KG1 (cell line): ENCODE measurements at regions not wholly inside any gene's neighbourhood (a gene's known extent, or its start where the extent isn't known, plus 50 kb on each side); places are given as distances from the start of the nearest gene placed in this dataset.

Experiments used
- DNase-seq: peaks from one replicate; lab custom pipeline; 2025; lab: John Stamatoyannopoulos, UW

- no peak for DNase-seq
Observed at GRCh38 chr3:36269274-36269673, 111.0 kb upstream of the STAC start.

- DNase-seq, result no peak
Observed at GRCh38 chr3:36282766-36283165, 97.5 kb upstream of the STAC start.

- no peak for DNase-seq
Observed at GRCh38 chr3:36295296-36295695, 85.0 kb upstream of the STAC start.

DNA sequence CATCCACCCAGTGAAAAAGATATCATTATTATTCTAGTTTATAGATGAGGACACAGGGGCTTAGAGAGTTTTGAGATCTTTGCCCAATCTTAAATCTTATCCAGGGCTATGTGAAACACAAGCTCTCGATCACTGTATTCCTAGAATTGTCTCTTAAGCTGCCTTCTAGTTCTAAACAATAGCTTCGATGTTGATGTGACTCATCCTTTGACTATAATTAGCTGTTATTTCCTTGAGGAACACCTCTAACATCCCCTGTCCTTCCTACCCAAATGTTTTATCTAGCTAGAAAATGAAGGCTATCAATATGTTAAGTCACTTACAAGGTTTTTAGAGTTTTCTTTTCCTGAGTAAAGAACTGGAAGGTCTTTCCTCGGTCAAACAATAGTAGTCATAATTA lies 83.1 kb upstream of the STAC start:
- no peak for DNase-seq

DNA sequence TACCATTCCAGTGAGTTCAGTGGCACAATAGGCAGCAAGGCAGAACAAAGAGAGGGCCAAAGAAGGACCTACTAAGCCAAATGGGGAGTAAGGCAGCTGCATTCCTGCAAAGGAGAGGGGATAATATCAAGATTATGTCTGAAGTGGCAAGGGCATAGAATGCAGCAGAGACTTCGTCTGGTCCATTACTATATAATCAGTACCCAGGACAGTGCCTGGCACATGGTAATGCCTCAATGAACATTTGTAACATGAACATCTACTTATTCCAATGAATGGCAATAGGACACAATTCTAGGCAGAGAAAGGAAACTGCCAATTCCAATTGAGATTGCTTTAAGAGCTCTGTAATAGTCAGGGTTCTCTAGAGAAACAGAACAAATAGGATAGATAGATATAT lies 82.1 kb upstream of the STAC start:
- no peak for DNase-seq

DNA sequence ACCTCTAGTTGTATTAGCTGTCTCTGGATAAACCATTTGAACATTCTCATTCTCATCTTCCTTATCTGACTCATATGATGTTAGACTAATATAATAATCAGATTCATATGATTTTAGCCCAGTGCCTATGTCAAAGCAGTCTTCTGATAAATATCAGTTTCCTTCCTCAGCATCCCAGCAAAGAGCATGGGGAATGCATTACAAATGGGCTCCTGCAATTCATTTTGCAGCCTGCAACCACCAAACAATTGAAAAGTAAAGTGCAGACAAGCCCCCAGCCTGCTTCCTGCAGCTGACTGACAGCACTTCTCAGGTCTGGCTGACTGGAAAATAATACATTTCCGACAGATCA lies 78.2 kb upstream of the STAC start:
- DNase-seq, result no peak

- DNase-seq, result no peak
Observed at GRCh38 chr3:36302626-36303025, 77.7 kb upstream of the STAC start.

GRCh38 chr3:36303286-36303685 lies 77.0 kb upstream of the STAC start:
- DNase-seq, result no peak

- DNase-seq, result no peak
Observed at GRCh38 chr3:36305929-36306520, 74.3 kb upstream of the STAC start.

DNA sequence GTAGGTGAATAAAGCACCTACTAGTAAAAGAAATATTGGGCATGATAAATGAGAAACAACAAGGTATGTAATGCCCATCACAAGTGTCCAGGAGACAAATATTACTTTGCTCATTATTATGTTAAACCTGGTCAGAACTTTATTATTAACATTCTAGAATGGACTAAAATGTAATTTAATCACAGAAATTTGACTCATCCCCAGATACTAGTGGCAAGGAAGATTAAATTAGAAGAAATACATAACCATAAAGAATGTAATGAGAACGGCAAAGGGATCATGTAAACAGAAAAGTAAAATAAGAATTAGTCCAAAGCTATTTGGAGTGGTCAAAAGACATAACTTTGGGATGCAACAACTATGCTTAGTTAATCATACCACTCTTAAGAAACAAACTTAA lies 71.2 kb upstream of the STAC start:
- DNase-seq, result no peak

- no peak for DNase-seq
Observed at GRCh38 chr3:36312351-36312750, 68.0 kb upstream of the STAC start.

DNA sequence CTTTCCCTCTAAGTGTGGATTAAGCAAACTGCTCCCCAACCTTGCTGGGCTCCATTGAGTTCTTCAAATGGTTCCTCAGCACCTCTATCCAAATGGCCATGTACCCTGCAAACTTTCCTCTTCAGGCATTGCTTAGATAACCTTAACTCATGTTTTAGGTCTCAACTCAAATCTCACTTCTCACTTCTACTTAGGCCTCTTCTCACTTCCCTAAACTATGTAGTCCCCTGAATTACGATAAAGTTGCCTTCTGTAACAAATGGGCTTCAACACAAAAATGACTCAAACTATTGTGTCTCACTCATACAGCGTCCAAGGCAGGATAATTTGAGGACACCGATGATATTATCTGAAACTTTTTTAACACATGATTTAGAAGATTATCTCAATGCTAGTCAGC lies 62.4 kb upstream of the STAC start:
- no peak for DNase-seq

DNA sequence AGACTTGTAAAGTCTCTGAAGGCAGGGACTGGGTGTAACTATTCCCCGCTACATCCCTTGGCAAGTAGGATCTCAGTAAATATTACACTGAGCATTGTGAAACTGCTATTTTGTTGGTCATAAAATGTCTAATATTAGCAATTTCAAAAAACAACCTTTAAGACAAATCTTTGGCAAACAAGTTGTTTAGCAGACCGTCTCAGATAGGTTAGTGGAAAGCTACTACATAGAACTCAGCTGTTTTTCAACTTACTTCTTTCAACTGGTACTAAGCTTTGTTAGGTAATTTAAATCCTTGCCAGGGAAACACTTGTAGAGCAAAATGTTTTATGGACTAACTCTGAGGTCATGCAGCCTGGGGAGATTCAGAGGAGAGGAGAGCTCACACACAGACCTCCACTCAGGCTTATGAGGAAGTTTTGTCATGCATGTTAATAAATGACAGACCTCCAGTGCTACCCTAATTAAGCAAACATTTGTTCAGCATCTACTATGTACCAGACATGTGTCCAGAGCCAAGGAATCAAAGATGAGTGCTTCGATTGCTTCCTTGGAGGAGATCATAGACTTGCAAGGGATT lies 61.6 kb upstream of the STAC start:
- no peak for DNase-seq

GRCh38 chr3:36319680-36320079 lies 60.6 kb upstream of the STAC start:
- no peak for DNase-seq
